ENCODE measurements at regions not wholly inside any gene's neighbourhood (a gene's known extent, or its start where the extent isn't known, plus 50 kb on each side); places are given as distances from the start of the nearest gene placed in this dataset.

- DNase-seq, result no peak
Observed at GRCh38 chr3:106184540-106185457, 316.0 kb upstream of the CBLB start.

GRCh38 chr3:106185949-106186348 lies 317.1 kb upstream of the CBLB start:
- DNase-seq, result no peak

- DNase-seq, result no peak
Observed at GRCh38 chr3:106190296-106190695, 321.5 kb upstream of the CBLB start.

GRCh38 chr3:106191211-106191610 lies 322.4 kb upstream of the CBLB start:
- no peak for DNase-seq

GRCh38 chr3:106191913-106192312 lies 323.1 kb upstream of the CBLB start:
- DNase-seq, result no peak

- DNase-seq, result no peak
Observed at GRCh38 chr3:106193876-106194275, 325.1 kb upstream of the CBLB start.

- no peak for DNase-seq
Observed at GRCh38 chr3:106194726-106195125, 325.9 kb upstream of the CBLB start.

GRCh38 chr3:106197532-106198194 lies 328.9 kb upstream of the CBLB start:
- DNase-seq, result no peak

- DNase-seq, result no peak
Observed at GRCh38 chr3:106204160-106204868, 335.5 kb upstream of the CBLB start.

GRCh38 chr3:106206146-106206545 lies 337.3 kb upstream of the CBLB start:
- DNase-seq, result peak; percentile 85

GRCh38 chr3:106206613-106207012 lies 337.8 kb upstream of the CBLB start:
- DNase-seq, result no peak

GRCh38 chr3:106208251-106208650 lies 339.4 kb upstream of the CBLB start:
- DNase-seq, result no peak

GRCh38 chr3:106208967-106209366 lies 340.2 kb upstream of the CBLB start:
- DNase-seq, result peak; percentile 11

GRCh38 chr3:106209482-106209881 lies 340.7 kb upstream of the CBLB start:
- no peak for DNase-seq

GRCh38 chr3:106210923-106211322 lies 342.1 kb upstream of the CBLB start:
- DNase-seq, result no peak

GRCh38 chr3:106212665-106213222 lies 343.9 kb upstream of the CBLB start:
- no peak for DNase-seq

GRCh38 chr3:106213954-106214353 lies 345.1 kb upstream of the CBLB start:
- no peak for DNase-seq

- DNase-seq, result no peak
Observed at GRCh38 chr3:106214641-106215040, 345.8 kb upstream of the CBLB start.

GRCh38 chr3:106215047-106215446 lies 346.2 kb upstream of the CBLB start:
- no peak for DNase-seq

GRCh38 chr3:106217745-106218144 lies 348.9 kb upstream of the CBLB start:
- DNase-seq, result no peak

- DNase-seq, result no peak
Observed at GRCh38 chr3:106227068-106227467, 358.3 kb upstream of the CBLB start.

GRCh38 chr3:106228271-106228670 lies 359.5 kb upstream of the CBLB start:
- DNase-seq, result no peak

All from NCI-H82 (cell line).